Stimulated activated CD4-positive, alpha-beta T cell treated with anti-CD3 and anti-CD28 coated beads, Interleukin-2, amount 100 ng/mL, for 48 hours (primary cell): ENCODE measurements at regions not wholly inside any gene's neighbourhood (a gene's known extent, or its start where the extent isn't known, plus 50 kb on each side); places are given as distances from the start of the nearest gene placed in this dataset.

Source experiments
- DNase-seq, 2 donors: peaks; one replicate each; pipeline ENCODE4 v3.0.0-alpha.2; 2020

DNA sequence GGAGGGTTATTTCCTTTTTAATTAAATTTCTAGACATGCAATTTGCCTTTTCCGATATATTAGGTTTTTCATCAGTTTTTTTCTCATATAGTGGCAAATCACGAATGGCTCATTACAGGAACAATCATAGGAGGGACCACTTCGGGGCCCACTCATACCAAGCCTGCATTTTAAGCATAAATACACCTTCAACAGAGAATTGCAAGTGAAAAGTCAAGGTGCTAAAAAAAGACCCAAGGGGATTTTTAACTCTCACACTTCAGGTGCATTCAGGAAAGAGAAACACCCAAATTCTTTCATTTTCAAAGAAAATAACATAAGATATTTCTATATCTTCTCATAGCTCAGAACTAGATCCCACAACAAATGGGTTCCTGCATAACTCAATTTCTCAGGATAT is 979.6 kb upstream of the NR2F2 start:
- DNase-seq: no peak

DNA sequence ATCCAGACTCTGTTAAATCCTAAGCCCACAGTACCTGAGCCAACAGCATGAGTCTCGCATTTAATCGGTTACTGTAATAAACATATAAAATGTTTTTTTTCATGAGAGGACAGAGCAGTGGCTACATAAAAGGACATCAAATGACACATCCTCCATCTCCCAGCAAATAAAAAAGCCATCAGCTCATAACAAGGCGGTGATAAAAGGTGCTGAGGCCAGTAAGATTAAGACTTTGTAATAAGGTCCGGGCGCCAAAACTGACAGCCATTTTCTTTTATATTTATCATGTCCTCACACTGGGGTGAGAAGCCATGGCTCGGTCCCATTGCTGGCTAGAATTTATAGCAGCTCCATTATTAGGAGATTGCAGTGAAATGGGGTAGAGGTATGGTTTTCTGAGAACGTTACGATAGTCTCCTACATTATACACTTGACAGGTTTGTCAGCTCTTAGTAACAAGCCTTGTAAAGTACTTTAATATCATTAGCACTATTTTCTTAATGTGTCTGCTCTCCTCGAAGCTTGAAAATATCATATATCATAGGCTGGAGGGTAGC is 977.8 kb upstream of the NR2F2 start:
- DNase-seq: no peak

DNA sequence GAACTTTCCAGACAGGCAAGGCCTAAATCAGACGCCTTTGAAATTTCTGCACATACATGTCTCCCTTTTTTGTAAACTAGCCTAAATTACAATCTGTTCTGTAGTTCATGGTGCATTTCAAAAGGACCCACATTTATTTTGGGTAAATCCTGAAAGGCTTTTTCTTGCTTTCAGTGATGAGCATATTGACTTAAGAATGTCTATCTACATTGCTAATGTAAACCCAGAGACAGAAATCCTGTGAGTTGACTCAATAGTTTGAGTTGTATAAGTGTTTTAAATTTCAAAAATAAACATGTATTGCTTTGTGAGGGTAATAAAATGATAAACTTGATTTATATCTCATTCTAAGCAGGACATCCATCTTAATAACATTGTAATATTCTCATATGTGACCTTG is 977.0 kb upstream of the NR2F2 start:
- DNase-seq: no peak

DNA sequence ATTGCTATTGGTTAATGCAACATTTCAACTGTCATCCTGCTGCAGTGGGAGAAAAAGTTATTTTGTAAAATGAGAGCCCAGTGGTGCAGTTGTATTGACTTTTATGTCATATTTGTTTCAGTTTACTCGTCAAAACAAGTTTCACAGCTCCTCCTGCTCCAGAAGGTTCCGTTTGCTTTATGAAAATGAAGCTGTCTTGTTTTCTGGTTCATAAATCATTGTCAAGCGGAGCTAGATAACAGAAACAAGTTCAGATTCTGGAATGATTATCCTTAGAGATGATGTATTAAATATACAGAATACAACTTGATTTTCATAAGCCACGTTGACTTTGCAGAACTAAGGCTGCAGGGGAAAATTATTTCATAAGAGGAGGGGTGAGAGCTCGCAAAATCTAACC is 970.5 kb upstream of the NR2F2 start:
- DNase-seq: no peak

DNA sequence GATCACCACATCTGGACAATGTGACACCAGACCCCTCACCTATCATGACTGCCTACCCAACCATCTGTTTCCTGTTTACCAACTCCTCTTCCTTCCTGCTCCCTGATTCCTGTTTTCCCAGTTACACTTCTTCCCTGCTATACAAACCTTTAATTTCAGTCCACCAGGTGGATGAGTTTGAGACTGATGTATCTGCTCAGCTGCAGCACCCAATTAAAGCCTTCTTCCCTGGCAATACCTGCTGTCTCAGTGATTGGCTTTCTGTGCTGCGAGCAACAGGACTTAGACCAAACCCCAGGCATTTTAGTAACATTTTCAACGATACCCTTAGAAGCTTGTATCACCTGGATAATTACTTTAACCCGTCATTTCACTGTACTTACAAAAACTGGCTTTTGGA is 968.2 kb upstream of the NR2F2 start:
- no peak for DNase-seq

DNA sequence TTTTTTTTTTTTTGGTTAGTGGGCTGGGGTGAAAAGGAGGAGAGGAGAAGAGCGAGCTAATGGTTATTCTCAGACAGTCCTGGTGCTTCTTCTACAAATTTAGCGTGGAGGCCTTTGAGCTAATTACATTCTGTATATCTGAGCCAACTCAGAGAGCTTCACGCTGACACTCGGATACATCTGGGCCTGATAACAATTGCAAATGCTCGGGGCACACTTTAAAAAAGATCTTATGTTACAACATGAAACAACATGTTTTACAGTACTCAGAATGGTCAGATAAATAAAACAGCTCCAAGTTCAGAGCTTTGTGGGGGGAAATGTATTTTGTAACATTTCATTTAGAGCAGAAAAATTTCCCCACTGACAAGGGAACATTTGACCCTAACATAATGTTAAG is 966.9 kb upstream of the NR2F2 start:
- DNase-seq: no peak

DNA sequence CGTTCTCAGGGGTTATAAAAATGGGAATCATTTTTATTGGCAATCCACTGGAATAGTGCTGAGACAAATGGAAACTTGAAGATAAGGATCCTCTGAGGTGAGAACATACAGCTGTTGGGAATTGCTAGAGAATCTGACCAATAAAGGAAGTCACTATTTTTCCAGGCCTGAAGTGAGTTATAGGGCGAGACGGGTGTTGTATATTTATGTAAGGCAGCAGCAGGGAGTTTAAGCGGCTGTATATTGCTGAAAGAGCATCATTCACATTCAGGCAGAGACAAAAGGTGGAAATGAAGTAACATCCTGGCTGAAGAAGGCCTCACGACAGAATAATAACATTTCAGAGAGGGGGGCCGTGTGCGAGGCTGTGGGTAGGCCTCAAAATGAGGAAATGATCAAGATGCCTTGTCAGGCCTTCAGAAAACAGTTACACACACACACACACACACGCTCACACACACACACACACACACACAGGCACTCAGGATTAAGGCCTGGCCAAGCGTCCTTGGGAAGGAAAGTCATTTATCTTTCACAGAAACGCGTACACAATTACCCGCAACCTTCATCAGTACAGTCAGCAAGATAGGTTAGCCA is 964.9 kb upstream of the NR2F2 start:
- no peak for DNase-seq

DNA sequence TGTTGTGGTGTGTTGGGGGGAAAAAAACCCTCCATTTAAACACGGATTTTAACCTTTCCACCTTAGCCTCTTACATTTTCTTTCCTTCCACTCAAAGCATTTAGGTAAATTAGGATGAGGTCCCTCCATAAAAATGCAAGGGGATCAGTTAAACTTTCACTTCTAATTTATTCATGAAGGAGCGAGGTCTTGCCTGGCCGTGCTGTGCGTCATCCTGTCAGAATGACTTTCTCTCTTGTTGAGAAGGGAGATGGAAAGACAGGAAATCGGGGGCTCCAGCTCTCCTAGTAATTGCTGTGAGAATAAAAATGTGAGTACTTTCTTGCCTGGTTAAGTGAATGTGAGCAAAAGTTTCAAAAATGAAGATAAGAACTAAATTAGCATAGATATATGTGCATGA is 962.3 kb upstream of the NR2F2 start:
- DNase-seq: no peak

DNA sequence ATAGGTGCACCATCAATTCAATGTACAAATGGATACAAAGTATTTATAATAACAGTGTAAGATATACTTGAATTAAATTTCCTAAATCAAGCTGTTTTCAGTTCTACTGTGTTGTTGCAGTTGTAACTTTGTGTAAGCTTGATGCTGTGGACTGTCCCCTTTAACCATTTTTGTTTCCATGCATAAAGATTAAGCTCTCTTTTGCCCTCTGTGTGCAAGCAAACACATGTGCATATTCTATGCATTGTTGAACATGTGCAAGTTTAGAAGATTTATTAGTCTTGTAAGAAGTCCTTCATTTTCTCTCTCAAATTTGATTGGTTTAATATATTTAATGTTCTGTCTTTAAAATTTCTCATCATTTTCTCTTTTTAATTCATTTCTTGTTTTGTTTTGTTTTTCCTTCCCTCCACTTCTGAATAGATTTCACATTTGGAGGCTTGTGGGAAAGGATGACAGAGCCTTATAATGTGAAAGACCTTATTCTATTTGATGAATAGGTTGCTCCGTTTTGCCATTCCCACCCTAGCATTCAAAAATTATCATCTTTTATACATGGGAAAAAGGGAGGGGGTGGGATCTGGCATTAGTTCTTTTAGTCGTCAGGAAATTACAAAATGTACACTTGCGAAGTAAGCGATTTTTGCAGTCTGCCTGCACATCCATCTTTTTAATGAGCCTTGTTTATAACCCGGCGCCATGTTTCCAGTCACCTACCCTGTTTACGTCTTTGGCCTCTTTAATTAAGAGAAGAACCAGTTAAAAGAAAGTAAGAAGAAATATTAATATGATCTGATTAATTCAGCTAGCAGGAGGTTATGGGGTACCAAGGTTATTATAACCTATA is 961.5 kb upstream of the NR2F2 start:
- DNase-seq: no peak

DNA sequence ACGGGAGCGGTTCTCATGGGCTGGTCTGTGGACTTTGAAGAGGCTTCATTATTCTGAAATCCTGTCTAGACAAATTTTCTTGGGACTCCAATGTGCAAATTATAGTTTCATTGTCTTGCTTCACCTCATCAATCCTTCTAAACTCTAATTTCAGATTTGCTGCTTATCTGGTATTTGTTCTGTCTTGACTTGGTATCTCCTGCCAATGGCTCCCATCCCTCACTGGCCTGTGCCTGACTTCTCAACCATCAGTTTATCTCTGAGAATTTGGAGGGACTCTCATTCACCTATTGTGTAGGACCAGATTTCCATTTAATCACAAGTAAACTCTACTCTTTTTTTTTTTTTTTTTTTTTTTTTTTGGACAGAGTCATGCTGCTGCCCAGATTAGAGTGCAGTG is 960.2 kb upstream of the NR2F2 start:
- no peak for DNase-seq

DNA sequence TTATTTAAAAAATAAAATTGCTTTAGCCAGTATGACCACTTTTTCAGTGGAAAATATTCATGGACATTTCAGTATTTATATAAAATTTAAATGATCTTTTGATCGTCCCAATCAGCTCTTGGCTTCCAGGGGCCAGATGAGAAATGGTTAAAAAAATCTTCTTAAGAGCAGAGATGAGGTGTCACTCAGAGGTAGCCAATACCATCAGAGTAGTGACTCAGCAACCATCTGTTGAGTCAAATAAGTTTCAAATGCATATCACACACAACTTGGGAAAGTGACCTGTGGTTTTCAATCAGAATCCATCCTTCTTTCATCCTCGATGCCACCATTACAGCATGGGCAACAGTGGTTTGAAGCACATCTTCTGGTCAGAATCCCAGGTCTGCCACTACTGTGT is 958.8 kb upstream of the NR2F2 start:
- no peak for DNase-seq

DNA sequence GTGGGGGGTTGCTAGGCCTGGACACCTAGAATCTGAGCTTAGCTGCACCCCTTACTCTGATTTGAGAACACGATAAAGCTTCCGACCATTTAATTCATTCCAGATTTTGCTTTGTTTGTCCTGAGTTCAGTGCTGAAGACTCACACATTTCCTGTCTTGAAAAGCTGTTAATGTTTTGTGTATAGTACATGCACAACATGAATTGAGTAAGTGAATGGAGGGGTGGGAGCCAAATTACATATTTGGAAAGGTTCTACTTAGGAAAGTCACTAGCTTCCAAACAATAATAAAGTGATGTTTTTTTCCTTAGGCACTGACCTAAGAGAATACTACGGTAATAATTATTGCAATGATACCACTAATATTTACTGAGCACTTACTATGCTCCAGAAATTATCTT is 955.2 kb upstream of the NR2F2 start:
- DNase-seq: no peak

DNA sequence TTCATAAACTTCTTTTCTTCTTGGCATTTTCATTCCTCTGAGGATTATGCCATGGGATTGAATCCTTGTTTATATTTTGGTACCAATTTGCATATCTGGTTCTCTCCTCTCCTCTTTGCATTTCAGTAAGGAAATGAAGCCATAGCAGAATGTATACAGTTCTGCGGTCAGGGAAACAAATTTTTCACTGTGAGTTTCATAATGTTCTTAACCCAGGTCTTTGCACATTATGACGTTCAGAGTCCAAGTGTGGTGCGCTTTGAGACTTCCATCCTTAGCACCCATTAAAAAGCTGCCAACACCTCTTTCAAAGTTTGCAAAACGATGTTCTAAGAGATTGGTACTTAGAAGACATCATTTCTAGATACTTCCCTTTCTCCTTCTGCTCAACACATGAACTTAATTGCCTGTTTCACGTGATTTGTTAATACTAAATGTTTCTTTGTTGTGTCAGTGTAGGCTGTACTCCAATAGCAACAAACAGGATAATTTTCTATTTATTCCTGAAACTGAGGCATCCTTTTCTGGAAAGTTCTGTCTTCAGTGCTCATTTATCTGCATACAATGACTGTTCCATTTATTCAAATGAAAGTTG is 953.1 kb upstream of the NR2F2 start:
- no peak for DNase-seq

DNA sequence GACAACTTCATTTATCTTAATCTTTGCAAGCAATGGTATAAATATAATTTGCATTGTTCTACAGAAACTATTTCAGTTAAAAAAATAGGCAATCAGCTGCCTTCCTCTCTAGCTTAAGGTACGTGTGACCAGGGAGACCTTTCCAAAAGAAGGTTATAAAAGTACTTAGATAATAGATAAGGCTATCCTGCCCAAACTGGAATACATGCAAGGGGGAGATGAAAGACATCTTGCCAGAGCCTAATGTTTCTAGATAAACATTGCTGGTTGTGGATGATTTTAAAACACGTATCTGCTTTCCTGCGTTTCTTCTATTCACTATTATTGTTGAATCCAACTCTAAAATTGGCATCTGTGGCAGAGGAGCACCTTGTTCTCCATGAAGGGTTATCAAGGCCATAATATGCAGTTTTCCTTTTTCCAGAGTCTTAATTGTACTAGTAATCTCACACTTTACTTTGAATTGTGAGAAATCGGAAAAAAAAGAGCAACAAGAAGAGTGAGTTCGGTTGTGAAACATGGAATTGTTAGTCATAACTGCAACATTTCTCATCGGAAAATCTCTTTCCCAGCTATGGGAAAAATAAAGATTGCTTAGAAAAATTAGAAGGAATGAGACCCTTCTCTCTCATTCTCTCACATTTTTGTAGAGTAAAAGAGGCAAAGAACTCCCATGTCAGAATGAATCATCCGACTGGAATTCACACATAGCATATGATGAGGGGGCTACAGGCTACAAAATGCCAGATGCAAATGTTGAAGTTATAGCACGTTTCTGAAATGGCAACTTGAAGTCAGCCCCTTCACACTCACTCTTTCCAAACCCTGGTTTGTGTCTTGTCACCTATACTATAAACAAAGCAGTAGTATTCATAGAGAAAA is 936.1 kb upstream of the NR2F2 start:
- DNase-seq: no peak

DNA sequence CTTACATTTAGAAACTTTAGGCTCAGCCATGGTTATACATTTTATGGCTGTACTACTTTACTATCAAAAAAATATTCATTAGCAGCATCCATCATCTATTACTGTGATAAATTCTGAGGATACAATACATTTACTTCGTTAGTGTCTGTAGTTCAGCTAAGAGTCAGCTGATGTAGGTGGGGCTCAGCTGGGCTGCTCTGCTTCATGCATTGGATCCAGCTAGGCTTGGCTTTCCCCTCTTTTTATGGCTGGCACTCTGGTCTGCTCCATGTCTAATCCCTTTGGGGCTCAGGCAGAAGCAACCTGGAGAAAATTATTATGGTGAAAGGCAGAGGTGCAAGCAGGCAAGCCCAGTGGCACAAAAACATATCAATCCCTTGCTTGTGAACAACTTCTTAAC is 930.1 kb upstream of the NR2F2 start:
- no peak for DNase-seq

DNA sequence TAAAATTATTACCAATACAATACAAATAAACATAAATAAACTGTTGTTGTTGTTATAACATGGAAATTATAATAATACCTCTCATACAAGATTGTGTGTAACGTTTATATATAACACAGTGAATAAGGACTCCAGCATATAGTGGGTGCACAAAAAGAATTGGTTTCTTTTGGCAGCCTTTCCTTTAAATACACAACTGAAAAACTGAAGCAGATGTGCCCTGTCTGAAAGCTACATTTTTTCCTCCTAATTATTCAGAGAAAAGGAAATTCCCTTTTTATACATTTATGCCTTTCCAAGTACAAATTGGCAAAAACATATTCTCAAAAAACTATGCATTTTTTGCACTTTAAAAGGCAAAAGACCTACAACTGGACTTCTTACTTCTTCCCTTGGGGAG is 928.9 kb upstream of the NR2F2 start:
- no peak for DNase-seq

DNA sequence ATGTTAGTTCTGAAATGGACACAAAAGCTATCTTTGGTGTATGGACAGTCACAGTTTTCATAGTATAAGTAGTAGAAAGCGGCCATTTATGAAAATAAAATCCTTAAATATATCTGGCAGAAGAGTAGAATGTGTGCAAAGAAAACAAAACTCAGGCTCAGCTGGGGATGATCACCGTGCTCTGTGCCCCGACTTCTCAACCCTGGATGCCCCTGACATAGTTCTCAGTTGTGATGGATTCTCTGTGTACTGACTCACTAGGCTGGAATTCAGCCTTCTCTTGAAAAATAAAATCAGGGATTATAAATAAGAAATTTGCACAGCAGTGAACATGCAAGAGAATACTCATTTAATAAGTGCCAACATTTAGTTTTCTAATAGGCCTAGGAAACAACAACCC is 925.1 kb upstream of the NR2F2 start:
- DNase-seq: no peak

DNA sequence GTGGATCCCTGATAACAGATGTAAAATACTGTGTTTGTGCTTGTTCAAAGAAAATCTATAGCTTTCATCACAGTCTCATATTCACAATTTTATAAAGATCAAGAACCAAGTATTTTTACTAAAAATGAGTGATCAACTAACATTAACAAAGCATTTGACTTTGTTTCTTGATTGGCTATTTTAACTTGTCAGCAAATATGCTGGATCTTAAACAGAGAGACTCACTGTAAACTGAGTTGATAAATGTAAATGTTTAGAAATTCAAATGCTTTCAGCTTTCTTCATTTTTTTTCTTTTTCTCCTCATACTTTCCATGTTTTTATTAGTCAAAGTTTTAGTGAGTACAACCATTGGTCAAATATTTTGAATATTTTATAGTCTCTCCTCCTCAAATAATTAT is 923.0 kb upstream of the NR2F2 start:
- no peak for DNase-seq

DNA sequence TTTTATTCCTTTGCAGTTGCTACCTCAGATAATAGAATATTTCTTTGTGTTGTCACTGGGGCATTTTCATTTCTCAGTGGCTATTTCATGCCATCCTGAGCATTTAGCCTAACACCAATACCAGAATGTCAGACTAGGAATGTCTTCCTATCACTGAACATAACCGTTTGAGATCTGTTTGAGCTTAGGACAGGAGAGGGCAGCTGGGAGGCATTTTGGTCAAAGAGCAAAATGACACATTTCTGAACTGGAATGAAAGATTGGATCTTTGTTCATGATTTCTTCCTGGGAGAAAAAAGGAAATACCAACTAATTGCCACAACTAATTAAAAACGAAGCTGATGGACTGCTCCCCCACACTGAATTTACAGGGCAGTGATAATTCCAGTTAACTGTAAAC is 921.3 kb upstream of the NR2F2 start:
- DNase-seq: no peak

DNA sequence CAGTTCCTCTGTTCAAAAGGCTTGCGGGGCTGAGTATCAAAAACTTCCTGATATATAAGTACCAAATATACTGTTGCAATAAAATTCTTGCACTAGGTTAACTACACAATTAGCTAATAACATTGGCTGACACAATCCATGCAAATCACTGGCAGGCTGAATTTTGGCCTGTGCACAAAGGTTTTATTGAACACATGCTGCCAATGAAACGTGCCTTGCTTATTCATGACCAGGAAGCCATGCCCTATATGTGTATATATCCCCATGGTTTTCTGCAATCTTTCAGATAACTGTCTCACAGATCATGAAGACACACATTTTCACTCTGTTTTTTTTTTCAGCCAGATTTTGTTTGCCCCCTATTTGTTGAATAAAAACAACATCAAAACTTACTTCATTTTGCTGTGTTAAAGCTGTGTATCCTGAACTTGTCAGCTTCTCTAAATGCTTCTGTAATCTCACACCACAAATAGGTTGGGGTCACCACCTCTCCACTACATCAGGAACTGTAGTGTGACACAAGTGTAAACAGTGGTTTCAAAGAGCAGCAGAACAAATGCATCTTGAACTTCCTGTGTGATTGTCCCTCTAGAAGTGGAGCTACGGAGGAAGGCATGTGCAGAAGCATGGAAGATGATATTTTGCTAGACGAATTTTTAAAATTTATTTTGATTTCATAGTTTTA is 920.7 kb upstream of the NR2F2 start:
- no peak for DNase-seq

DNA sequence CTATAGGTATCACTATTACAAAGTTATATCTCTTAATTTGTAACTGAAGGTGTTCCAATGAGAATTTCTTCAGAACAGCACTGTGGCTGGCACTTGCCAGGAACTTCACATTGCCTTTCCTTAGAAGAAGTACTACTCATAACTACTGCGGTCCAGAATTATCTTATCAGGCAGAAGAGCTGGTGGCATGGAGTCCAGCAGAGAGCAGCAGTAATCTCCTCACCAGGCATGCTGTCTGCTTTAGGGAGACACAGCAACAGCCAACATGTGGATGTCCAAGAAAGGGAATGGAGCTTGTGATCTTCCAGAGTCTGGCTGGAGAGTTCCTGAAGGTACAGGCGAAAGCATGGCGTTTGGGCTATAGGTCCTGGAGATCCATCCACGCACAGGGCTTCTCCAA is 919.7 kb upstream of the NR2F2 start:
- no peak for DNase-seq

DNA sequence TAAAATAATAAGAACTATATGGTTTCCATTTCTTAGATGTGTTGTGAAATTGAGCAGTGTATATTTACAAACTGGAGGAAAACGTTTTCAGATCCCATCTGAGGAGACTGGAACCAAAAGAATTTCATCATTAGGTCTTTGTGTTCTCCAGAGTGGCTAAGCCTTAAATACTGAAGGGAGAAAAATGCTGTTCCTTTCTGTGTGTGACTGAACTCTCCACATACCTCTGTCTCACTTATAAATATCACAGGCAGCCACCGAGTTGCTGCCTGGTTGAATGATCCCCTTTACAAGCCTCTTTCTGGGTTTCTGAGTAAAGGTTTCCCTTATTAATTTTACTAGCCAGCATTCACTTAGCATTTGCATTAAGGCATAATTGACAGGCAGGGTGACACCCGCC is 913.9 kb upstream of the NR2F2 start:
- no peak for DNase-seq

DNA sequence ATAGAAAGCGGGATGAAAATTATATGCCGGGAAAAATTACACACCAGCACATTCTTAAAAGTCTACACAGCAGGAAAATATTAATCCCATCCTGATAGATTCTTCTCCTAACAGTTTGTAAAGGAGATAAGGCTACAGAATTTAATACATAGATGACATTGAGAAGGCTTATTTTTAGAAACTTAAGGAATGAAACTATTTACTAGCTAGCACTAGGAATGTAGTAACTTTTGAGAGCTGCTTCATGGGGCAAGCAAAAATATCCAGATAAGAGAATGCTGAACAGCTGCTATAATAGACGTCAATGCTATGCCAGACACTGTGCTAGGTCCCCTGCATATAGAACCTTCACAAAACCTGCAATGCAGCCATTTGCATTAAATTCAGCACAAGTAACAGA is 912.7 kb upstream of the NR2F2 start:
- DNase-seq: no peak
